AG04450 (cell line): ENCODE measurements at regions not wholly inside any gene's neighbourhood (a gene's known extent, or its start where the extent isn't known, plus 50 kb on each side); places are given as distances from the start of the nearest gene placed in this dataset.

Experiments used
- CTCF ChIA-PET: fragments of 300-600, 350-600 bp; formaldehyde crosslinking; extraction: SDS; loops from one replicate; lab custom pipeline; 2022; ENCODE audit warnings: antibody characterized with exemption, inconsistent platforms; lab: Charles Lee
- POLR2A ChIA-PET: fragments of 350-600 bp; formaldehyde crosslinking; extraction: SDS; loops from one replicate; lab custom pipeline; 2021; ENCODE audit warnings: antibody characterized with exemption, inconsistent platforms; lab: Yijun Ruan, JAX
- DNase-seq: peaks from one replicate; pipeline ENCODE4 v3.0.0-alpha.2; 2011; ENCODE audit warnings: low read depth, low spot score
- H3K27ac ChIP-seq: one replicate; pipeline ENCODE4 v1.5.1; 2012; ENCODE audit warnings: low read depth, low read length, control low read depth
- H3K27me3 ChIP-seq: one replicate; pipeline ENCODE4 v1.6.0; 2012; ENCODE audit warnings: low read length; ENCODE audit not compliant: control insufficient read depth, insufficient read depth
- H3K4me3 ChIP-seq: 2 replicates; pipeline ENCODE4 v1.5.1; 2011; ENCODE audit warnings: mild to moderate bottlenecking, low read depth, low read length, control low read depth
- H3K9me3 ChIP-seq: 2 replicates; pipeline ENCODE4 v1.5.1; 2012; ENCODE audit warnings: low read length; ENCODE audit not compliant: control insufficient read depth, insufficient read depth
- CTCF ChIP-seq: IDR thresholded peaks from 2 replicates; pipeline ENCODE4 v1.5.1; 2011; ENCODE audit warnings: low read depth, low read length, control low read depth, inconsistent platforms

- DNase-seq = no peak
- TF ChIP-seq CTCF = no peak
- no peaks in the 10 kb centered on the region for H3K9me3 ChIP-seq
- POLR2A ChIA-PET = no interaction called here
- CTCF ChIA-PET = no interaction called here
- H3K4me3 ChIP-seq = no peak overlapping the region
- H3K27me3 ChIP-seq = no peaks in the 10 kb centered on the region
- H3K27ac ChIP-seq = no peak overlapping the region
Observed at GRCh38 chr2:7707723-7708122, 790.5 kb downstream of the RNF144A start.

- ChIA-PET POLR2A (no interaction called here), CTCF (no interaction called here)
- Histone ChIP-seq H3K27me3 (no peaks in the 10 kb centered on the region), H3K27ac (no peak overlapping the region), H3K9me3 (no peaks in the 10 kb centered on the region), H3K4me3 (no peak overlapping the region)
- DNase-seq = no peak
- TF ChIP-seq CTCF = no peak
Observed at GRCh38 chr2:7709907-7710306, 792.7 kb downstream of the RNF144A start.

- POLR2A ChIA-PET = no interaction called here
- no peak for DNase-seq
- CTCF ChIA-PET = interaction anchor here (0.7 to 0.9 kb wide), 2 partner anchors 9 to 12 kb away, joined by 3 read pairs; no protein-coding TSS in a partner anchor
Observed at GRCh38 chr2:7711167-7711566, 794.0 kb downstream of the RNF144A start.

GRCh38 chr2:7719876-7720275 lies 802.7 kb downstream of the RNF144A start:
- DNase-seq = no peak
- POLR2A ChIA-PET = no interaction called here
- Histone ChIP-seq H3K27ac (no peak overlapping the region), H3K9me3 (no peaks in the 10 kb centered on the region), H3K27me3 (peaks cover 2% of the 10 kb centered on the region), H3K4me3 (no peak overlapping the region)
- CTCF ChIA-PET = no interaction called here
- no peak for TF ChIP-seq CTCF

More at GRCh38 chr2:7711167-7711566, 794.0 kb downstream of the RNF144A start:
- H3K27ac ChIP-seq = no peak overlapping the region
- TF ChIP-seq CTCF = no peak
- no peaks in the 10 kb centered on the region for H3K27me3 ChIP-seq
- H3K9me3 ChIP-seq = no peaks in the 10 kb centered on the region
- H3K4me3 ChIP-seq = no peak overlapping the region

GRCh38 chr2:7721413-7721995 lies 804.3 kb downstream of the RNF144A start:
- Histone ChIP-seq H3K27me3 (peaks cover 2% of the 10 kb centered on the region), H3K27ac (no peak overlapping the region), H3K4me3 (no peak overlapping the region), H3K9me3 (no peaks in the 10 kb centered on the region)
- TF ChIP-seq CTCF = no peak
- DNase-seq = no peak
- ChIA-PET POLR2A (no interaction called here), CTCF (no interaction called here)
